Neuronal stem cell (in vitro differentiated cells): ENCODE measurements at regions not wholly inside any gene's neighbourhood (a gene's known extent, or its start where the extent isn't known, plus 50 kb on each side); places are given as distances from the start of the nearest gene placed in this dataset.

Experiments
- DNase-seq: peaks from one replicate; pipeline ENCODE4 v3.0.0-alpha.2; 2013; ENCODE audit warnings: low spot score
- H2AFZ ChIP-seq: one replicate; pipeline ENCODE4 v1.6.1; 2013; ENCODE audit warnings: mild to moderate bottlenecking, low read length, inconsistent platforms
- H2AK5ac ChIP-seq: 2 replicates; pipeline ENCODE4 v1.6.1; 2013; ENCODE audit warnings: low read depth, mild to moderate bottlenecking, inconsistent platforms, low read length, moderate library complexity, mixed read lengths
- H2BK120ac ChIP-seq: 2 replicates; pipeline ENCODE4 v1.6.1; 2013; ENCODE audit warnings: low read depth, mild to moderate bottlenecking, inconsistent platforms, low read length, moderate library complexity, mixed read lengths
- H2BK12ac ChIP-seq: one replicate; pipeline ENCODE4 v1.6.1; 2013; ENCODE audit warnings: low read length, inconsistent platforms
- H2BK15ac ChIP-seq: 2 replicates; pipeline ENCODE4 v1.6.1; 2013; ENCODE audit warnings: mild to moderate bottlenecking, low read length, inconsistent platforms, mixed read lengths
- H2BK5ac ChIP-seq: one replicate; pipeline ENCODE4 v1.6.1; 2013; ENCODE audit warnings: inconsistent platforms, mild to moderate bottlenecking, low read length, moderate library complexity
- H3K14ac ChIP-seq: one replicate; pipeline ENCODE4 v1.6.1; 2013; ENCODE audit warnings: low read length, inconsistent platforms
- H3K18ac ChIP-seq: 2 replicates; pipeline ENCODE4 v1.6.1; 2013; ENCODE audit warnings: low read length, inconsistent platforms
- H3K23ac ChIP-seq: 2 replicates; pipeline ENCODE4 v1.6.1; 2013; ENCODE audit warnings: low read depth, mild to moderate bottlenecking, mixed read lengths, low read length, inconsistent platforms; ENCODE audit not compliant: poor library complexity
- H3K27ac ChIP-seq: replicated peaks from 3 replicates; pipeline ENCODE4 v1.5.1; 2013; ENCODE audit warnings: low read length, inconsistent platforms
- H3K27me3 ChIP-seq, 3 experiments: 2 replicates each; pipeline ENCODE4 v1.6.1; 2013; ENCODE audit warnings: low read length in 3 of 3, mild to moderate bottlenecking in 2 of 3, inconsistent platforms in 1 of 3, low read depth in 1 of 3, mixed read lengths in 1 of 3, moderate library complexity in 1 of 3; ENCODE audit not compliant: control insufficient read depth in 3 of 3, insufficient read depth in 3 of 3
- H3K36me3 ChIP-seq, 2 donors: replicated peaks in 1 of 2; 2 replicates each; pipeline ENCODE4 v1.6.1; 2013; ENCODE audit warnings: low read length in 2 of 2; ENCODE audit not compliant: control insufficient read depth in 2 of 2, insufficient read depth in 2 of 2
- H3K4ac ChIP-seq: 2 replicates; pipeline ENCODE4 v1.6.1; 2013; ENCODE audit warnings: inconsistent platforms, mild to moderate bottlenecking, low read length, moderate library complexity
- H3K4me1 ChIP-seq, 2 donors: 1 replicate in 1 of 2; 2 replicates in 1 of 2; pipeline ENCODE4 v1.6.1; 2013; ENCODE audit warnings: low read length in 2 of 2, low read depth in 1 of 2; ENCODE audit not compliant: control insufficient read depth in 2 of 2, insufficient read depth in 1 of 2
- H3K4me2 ChIP-seq: one replicate; pipeline ENCODE4 v1.6.1; 2013; ENCODE audit warnings: mild to moderate bottlenecking, low read length, inconsistent platforms; ENCODE audit not compliant: insufficient read depth, poor library complexity, severe bottlenecking
- H3K4me3 ChIP-seq, 2 donors: 2 replicates each; pipeline ENCODE4 v1.5.1; 2013; ENCODE audit warnings: low read length in 2 of 2, mild to moderate bottlenecking in 2 of 2, inconsistent platforms in 1 of 2, moderate library complexity in 1 of 2
- H3K79me1 ChIP-seq: one replicate; pipeline ENCODE4 v1.6.1; 2013; ENCODE audit warnings: low read depth, mild to moderate bottlenecking, inconsistent platforms, low read length, moderate library complexity
- H3K9ac ChIP-seq: one replicate; pipeline ENCODE4 v1.6.1; 2013; ENCODE audit warnings: mild to moderate bottlenecking, low read depth, low read length, inconsistent platforms; ENCODE audit not compliant: poor library complexity
- H3K9me3 ChIP-seq, 2 donors: replicated peaks in 1 of 2; 2 replicates each; pipeline versions ENCODE3 to v1.6.1; 2013; ENCODE audit warnings: low read length in 2 of 2, mild to moderate bottlenecking in 2 of 2, inconsistent platforms in 1 of 2, low read depth in 1 of 2, mixed read lengths in 1 of 2, moderate library complexity in 1 of 2; ENCODE audit not compliant: control insufficient read depth in 2 of 2, insufficient read depth in 1 of 2
- H4K8ac ChIP-seq: one replicate; pipeline ENCODE4 v1.6.1; 2013; ENCODE audit warnings: low read depth, mild to moderate bottlenecking, inconsistent platforms, low read length, moderate library complexity
- H4K91ac ChIP-seq: one replicate; pipeline ENCODE4 v1.6.1; 2013; ENCODE audit warnings: low read length, low read depth, mild to moderate bottlenecking, inconsistent platforms; ENCODE audit not compliant: poor library complexity
- WGBS, 2 donors: extraction: QIAGEN DNeasy Blood & Tissue Kit; methylation state at CpG; one replicate each; pipeline ENCODE4 v1.1.7; 2013; ENCODE audit warnings: missing lambda C conversion rate in 2 of 2, mixed read lengths in 1 of 2; ENCODE audit not compliant: insufficient read length in 2 of 2, insufficient replicate concordance in 1 of 2; ENCODE audit errors: extremely low coverage in 2 of 2; 5-methylcytosine and 5-hydroxymethylcytosine counted together

DNA sequence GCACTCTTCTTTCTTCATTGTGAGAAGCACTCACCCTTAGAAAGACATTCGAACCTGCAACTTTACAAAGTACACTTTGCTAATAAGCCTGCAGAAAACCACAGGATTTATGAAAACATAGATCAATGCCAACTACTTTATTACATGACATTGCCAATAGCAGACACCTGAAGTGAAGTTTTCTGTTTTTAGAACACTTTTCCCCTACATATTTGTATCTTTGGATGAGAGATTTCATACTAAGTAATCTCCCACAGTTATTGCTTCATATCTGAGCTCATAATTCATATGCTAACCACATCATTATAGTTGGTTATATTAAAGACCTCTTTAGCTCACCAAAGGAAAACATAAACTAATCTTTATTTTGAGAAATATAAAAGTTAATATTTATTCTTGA is 276.5 kb upstream of the CTSO start:
- Histone ChIP-seq H2BK5ac (no peak overlapping the region), H3K4me1 (no peaks in the 10 kb centered on the region), H2AFZ (no peak overlapping the region), H3K4ac (no peak overlapping the region), H4K91ac (no peak overlapping the region), H3K18ac (no peak overlapping the region), H2BK15ac (no peak overlapping the region), H3K9ac (no peak overlapping the region), H3K9me3 (no peaks in the 10 kb centered on the region), H3K4me3 (no peak overlapping the region), H3K79me1 (no peaks in the 10 kb centered on the region), H2AK5ac (no peak overlapping the region), H3K4me2 (no peak overlapping the region), H3K23ac (no peak overlapping the region), H2BK12ac (no peak overlapping the region), H2BK120ac (no peak overlapping the region), H3K14ac (no peak overlapping the region), H3K27me3 (no peaks in the 10 kb centered on the region), H4K8ac (no peak overlapping the region), H3K27ac (no peak overlapping the region), H3K36me3 (no peaks in the 10 kb centered on the region)
- DNase-seq, result no peak
- WGBS, 2 donors, result no CpG with 5 or more reads among the region's 1 CpG

DNA sequence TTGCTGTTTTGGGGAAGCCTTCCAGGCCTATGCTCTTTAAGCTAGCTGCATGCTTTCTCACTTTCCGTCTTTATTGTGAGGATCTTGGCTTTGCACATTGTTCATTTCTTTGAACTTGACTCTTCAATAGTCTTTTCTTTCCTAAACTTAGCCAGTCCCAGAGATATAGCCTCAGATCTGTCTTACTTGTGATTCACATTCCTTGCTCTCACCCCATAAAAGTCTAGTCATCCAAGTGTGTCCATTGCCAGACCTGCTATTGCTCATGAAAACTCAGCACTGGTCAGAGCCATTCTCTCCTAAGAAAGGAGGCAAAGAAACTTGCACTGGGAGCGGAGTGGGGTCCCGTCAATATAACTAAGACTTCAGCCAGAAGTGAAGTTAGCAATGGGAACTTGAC is 275.0 kb upstream of the CTSO start:
- no peaks in the 10 kb centered on the region for H3K4me1 ChIP-seq
- DNase-seq, result no peak
- no peaks in the 10 kb centered on the region for H3K36me3 ChIP-seq
- no peaks in the 10 kb centered on the region for H3K27me3 ChIP-seq
- H3K4me2 ChIP-seq, result no peak overlapping the region
- H2BK5ac ChIP-seq, result no peak overlapping the region
- H3K9me3 ChIP-seq, result no peaks in the 10 kb centered on the region
- no peak overlapping the region for H3K14ac ChIP-seq
- H3K27ac ChIP-seq, result no peak overlapping the region
- no peak overlapping the region for H3K4me3 ChIP-seq
- WGBS, 2 donors, result no CpG with 5 or more reads among the region's 3 CpGs
- no peak overlapping the region for H2BK15ac ChIP-seq
- H3K79me1 ChIP-seq, result no peaks in the 10 kb centered on the region
- H2BK12ac ChIP-seq, result no peak overlapping the region
- no peak overlapping the region for H2AFZ ChIP-seq
- H3K4ac ChIP-seq, result no peak overlapping the region
- no peak overlapping the region for H4K8ac ChIP-seq
- no peak overlapping the region for H2BK120ac ChIP-seq
- no peak overlapping the region for H3K9ac ChIP-seq
- H3K18ac ChIP-seq, result no peak overlapping the region
- H4K91ac ChIP-seq, result no peak overlapping the region
- H3K23ac ChIP-seq, result no peak overlapping the region
- no peak overlapping the region for H2AK5ac ChIP-seq

DNA sequence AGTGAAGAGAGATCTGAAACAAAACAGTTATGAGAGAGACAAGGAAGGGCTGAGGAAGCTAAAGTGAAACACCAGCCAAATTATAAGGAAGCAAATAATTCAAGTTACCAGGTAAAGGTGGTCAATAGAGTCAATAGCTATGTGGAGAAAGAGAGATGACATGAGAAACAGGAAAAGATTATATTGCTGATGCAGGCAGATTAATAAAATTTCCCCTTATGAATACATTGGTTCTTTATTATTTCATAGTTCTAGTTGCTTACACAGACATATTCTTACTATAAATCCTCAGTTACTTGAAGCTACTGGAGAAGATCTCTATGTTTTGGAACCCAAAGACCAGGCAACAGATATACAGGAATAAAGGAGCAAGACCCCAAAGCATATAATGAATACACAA is 273.7 kb upstream of the CTSO start:
- no peaks in the 10 kb centered on the region for H3K4me1 ChIP-seq
- no peak overlapping the region for H3K4me2 ChIP-seq
- no peak overlapping the region for H3K14ac ChIP-seq
- H3K79me1 ChIP-seq, result no peaks in the 10 kb centered on the region
- H2BK15ac ChIP-seq, result no peak overlapping the region
- H3K36me3 ChIP-seq, result no peaks in the 10 kb centered on the region
- no peak overlapping the region for H2AK5ac ChIP-seq
- no peaks in the 10 kb centered on the region for H3K9me3 ChIP-seq
- no peak overlapping the region for H2BK120ac ChIP-seq
- no peak overlapping the region for H3K9ac ChIP-seq
- no peak for DNase-seq
- H2BK12ac ChIP-seq, result no peak overlapping the region
- no peak overlapping the region for H3K27ac ChIP-seq
- H4K8ac ChIP-seq, result no peak overlapping the region
- no peak overlapping the region for H2AFZ ChIP-seq
- H4K91ac ChIP-seq, result no peak overlapping the region
- H2BK5ac ChIP-seq, result no peak overlapping the region
- H3K27me3 ChIP-seq, result no peaks in the 10 kb centered on the region
- no peak overlapping the region for H3K4me3 ChIP-seq
- H3K4ac ChIP-seq, result no peak overlapping the region
- no peak overlapping the region for H3K18ac ChIP-seq
- no peak overlapping the region for H3K23ac ChIP-seq

DNA sequence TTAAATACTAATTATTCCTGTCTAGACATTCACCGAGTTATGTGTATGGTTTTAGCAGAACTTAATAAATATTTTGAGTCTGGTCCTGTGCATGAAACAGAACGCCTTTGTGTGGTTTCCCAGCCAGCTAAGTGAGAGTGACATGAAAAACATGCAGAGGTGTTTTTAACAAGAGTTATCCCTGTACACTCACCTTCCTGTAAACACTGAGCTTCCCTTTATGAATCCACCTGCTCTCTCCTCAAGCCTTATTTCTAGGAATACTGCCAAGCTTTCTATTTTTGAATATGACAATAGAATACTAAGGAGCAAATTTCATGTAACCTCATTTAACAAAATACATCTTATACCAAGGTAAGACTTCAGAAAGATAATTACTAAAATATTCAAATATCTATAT is 270.3 kb upstream of the CTSO start:
- Histone ChIP-seq H3K4me3 (no peak overlapping the region), H3K4ac (no peak overlapping the region), H3K9me3 (peaks cover 0 to 1% of the 10 kb centered on the region in 2 donors), H3K4me2 (no peak overlapping the region), H2AK5ac (no peak overlapping the region), H3K27me3 (no peaks in the 10 kb centered on the region), H2BK5ac (no peak overlapping the region), H4K8ac (no peak overlapping the region), H3K9ac (no peak overlapping the region), H3K4me1 (no peaks in the 10 kb centered on the region), H3K79me1 (no peaks in the 10 kb centered on the region), H3K14ac (no peak overlapping the region), H2BK12ac (no peak overlapping the region), H2BK15ac (no peak overlapping the region), H3K18ac (no peak overlapping the region), H3K36me3 (no peaks in the 10 kb centered on the region), H4K91ac (no peak overlapping the region), H3K23ac (no peak overlapping the region), H2AFZ (no peak overlapping the region), H2BK120ac (no peak overlapping the region), H3K27ac (no peak overlapping the region)
- no CpG with 5 or more reads among the region's 2 CpGs for WGBS, 2 donors
- DNase-seq, result no peak
